ENCODE measurements at regions not wholly inside any gene's neighbourhood (a gene's known extent, or its start where the extent isn't known, plus 50 kb on each side); places are given as distances from the start of the nearest gene placed in this dataset.
A peak's percentile ranks its signal among the peaks of the same experiment; 100 is the strongest.

DNA sequence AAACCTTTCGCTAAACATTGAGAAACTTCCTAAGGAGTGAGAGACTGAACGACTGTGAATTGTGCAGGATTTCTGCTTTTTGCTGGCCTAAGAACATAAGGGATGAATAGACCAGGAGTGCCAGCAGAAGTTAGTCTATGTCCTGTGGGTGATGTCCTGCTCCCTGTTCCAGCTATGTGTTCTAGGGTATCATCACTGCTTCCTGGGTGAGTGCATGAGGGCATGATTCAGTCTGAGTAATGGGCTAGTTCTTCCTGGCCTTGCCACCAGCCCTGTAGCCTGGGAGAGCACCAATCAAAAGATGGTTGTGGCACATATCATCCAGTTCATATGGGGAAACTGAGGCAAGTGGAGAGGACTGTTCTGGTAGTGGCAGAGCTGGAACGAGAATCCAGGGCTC, 153.9 kb upstream of the TPM1 start:
- no peaks in the 10 kb centered on the region for H3K36me3 Mint-ChIP-seq
- ATAC-seq: peak in 1 of 2 donors; percentile 17

DNA sequence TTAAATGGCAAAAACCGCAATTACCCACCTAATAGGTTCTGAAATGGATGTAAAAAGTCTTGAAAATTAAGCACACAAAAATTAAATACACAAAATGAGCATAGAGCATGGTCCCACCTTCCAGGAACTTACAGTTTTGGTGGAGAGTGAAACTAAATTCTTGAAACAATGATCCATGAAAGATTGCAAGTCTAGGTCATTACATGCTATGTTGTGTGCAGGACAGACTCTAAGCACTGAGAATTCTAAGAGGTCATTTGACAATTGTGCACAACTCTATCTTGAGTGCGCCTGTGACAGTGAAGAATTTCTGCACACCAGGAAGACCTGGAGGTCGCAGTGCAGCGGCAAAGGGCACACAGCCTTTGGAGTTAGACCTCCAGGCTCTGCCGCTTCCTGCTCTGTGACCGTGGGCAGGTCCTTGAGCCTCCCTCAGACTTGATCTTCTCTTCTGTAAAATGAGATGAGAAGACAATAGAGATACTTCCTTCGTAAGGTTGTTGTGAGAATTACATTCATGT, 153.3 kb upstream of the TPM1 start:
- Mint-ChIP-seq H3K4me1 (ENCODE audit: low read depth in 2 of 2) (no peaks in the 10 kb centered on the region), H3K27ac (no peak overlapping the region), H3K27me3 (peaks cover 20 to 24% of the 10 kb centered on the region in 2 donors), H3K9me3 (no peaks in the 10 kb centered on the region), H3K36me3 (no peaks in the 10 kb centered on the region), H3K4me3 (no peak overlapping the region)
- ATAC-seq (no peak), DNase-seq (ENCODE audit: low spot score) (no peak)

More for the DNA sequence above, 153.9 kb upstream of the TPM1 start:
- no peaks in the 10 kb centered on the region for H3K4me1 Mint-ChIP-seq (ENCODE audit: low read depth in 2 of 2)
- H3K9me3 Mint-ChIP-seq: no peaks in the 10 kb centered on the region
- peaks cover 17 to 20% of the 10 kb centered on the region in 2 donors for H3K27me3 Mint-ChIP-seq
- H3K4me3 Mint-ChIP-seq: no peak overlapping the region
- H3K27ac Mint-ChIP-seq: no peak overlapping the region
- no peak for DNase-seq (ENCODE audit: low spot score)

DNA sequence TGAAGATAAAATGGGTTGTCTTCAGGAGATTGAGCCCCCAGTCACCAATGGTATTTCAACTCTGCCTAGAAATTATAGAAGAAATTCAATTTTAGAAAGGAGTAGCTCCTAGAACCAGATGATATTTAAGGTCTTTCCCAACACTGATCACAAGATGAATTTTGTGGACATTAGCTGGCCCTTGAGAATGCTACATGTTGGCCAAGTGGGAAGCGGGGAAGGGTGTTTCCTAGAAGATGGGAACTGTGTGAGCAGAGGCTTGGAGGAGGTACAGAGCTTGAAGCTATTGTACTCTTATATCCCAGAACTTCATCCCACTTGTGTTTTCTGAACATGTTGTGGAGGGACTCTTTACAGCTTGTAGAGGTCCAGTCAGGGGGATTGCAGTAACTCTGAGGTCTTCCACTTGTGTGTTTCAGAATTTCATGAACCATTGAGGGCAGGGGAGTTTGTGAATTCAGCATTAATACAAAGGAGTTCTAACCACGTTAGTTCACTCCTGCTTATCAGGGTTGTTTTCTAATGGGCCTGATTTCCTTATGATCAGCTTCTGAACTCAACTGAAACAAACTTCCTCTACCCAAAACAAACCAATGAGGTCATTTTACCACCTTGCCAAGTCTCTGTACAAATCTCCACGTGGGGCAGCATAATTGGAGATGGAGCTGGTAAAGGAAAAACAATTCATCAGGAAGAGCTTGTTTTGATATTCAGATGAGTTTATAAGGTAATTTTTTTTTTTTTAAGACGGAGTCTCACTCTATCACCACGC, 152.6 kb upstream of the TPM1 start:
- peaks cover 17 to 24% of the 10 kb centered on the region in 2 donors for H3K27me3 Mint-ChIP-seq
- H3K4me1 Mint-ChIP-seq (ENCODE audit: low read depth in 2 of 2): no peaks in the 10 kb centered on the region
- no peak for DNase-seq (ENCODE audit: low spot score)
- H3K4me3 Mint-ChIP-seq: no peak overlapping the region
- no peaks in the 10 kb centered on the region for H3K9me3 Mint-ChIP-seq
- H3K27ac Mint-ChIP-seq: no peak overlapping the region
- no peaks in the 10 kb centered on the region for H3K36me3 Mint-ChIP-seq
- ATAC-seq: no peak

DNA sequence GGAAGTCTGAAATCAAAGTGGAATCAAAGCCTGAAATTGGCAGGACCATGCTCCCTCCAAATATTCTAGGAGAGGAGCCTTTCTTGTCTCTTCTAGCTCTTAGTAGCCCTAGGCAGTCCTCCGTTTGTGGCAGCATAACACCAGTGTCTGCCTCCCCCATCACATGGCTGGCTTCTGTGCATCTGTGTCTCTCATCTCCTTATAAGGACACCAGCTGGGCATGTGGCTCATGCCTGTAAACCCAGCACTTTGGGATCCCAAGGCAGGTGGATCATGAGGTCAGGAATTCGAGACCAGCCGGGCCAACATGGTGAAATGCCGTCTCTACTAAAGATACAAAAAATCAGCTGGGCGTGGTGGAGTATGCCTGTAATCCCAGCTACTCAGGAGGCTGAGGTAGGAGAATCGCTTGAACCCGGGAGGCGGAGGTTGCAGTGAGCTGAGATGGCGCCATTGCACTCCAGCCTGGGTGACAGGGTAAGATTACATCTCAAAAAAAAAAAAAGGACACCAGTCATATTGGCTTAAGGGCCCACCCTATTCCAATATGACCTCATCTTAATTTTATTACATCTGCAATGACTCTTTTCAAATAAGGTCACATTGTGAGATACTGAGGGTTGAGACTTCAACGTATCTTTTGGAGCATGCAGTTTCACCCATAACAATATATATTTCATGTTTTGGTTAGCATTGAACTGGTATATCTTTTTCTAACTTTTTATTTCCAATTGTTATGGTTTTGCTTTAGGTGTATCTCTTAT, 148.0 kb upstream of the TPM1 start:
- H3K27ac Mint-ChIP-seq: no peak overlapping the region
- no peaks in the 10 kb centered on the region for H3K36me3 Mint-ChIP-seq
- H3K4me3 Mint-ChIP-seq: no peak overlapping the region
- no peaks in the 10 kb centered on the region for H3K4me1 Mint-ChIP-seq (ENCODE audit: low read depth in 2 of 2)
- ATAC-seq (no peak), DNase-seq (ENCODE audit: low spot score) (no peak)
- peaks cover 12 to 14% of the 10 kb centered on the region in 2 donors for H3K27me3 Mint-ChIP-seq
- no peaks in the 10 kb centered on the region for H3K9me3 Mint-ChIP-seq

- no peak overlapping the region for H3K4me3 Mint-ChIP-seq
- H3K4me1 Mint-ChIP-seq (ENCODE audit: low read depth in 2 of 2): no peaks in the 10 kb centered on the region
- H3K36me3 Mint-ChIP-seq: no peaks in the 10 kb centered on the region
- ATAC-seq: no peak
- H3K27ac Mint-ChIP-seq: no peak overlapping the region
- no peak for DNase-seq (ENCODE audit: low spot score)
- no peaks in the 10 kb centered on the region for H3K9me3 Mint-ChIP-seq
- H3K27me3 Mint-ChIP-seq: peaks cover 12 to 14% of the 10 kb centered on the region in 2 donors
Measured at GRCh38 chr15:62895139-62895866, 147.2 kb upstream of the TPM1 start.

GRCh38 chr15:62895905-62896316, 146.6 kb upstream of the TPM1 start:
- H3K9me3 Mint-ChIP-seq: no peaks in the 10 kb centered on the region
- no peak overlapping the region for H3K27ac Mint-ChIP-seq
- no peak for DNase-seq (ENCODE audit: low spot score)
- no peaks in the 10 kb centered on the region for H3K4me1 Mint-ChIP-seq (ENCODE audit: low read depth in 2 of 2)
- H3K27me3 Mint-ChIP-seq: peaks cover 12 to 14% of the 10 kb centered on the region in 2 donors
- ATAC-seq: no peak
- no peak overlapping the region for H3K4me3 Mint-ChIP-seq
- no peaks in the 10 kb centered on the region for H3K36me3 Mint-ChIP-seq

DNA sequence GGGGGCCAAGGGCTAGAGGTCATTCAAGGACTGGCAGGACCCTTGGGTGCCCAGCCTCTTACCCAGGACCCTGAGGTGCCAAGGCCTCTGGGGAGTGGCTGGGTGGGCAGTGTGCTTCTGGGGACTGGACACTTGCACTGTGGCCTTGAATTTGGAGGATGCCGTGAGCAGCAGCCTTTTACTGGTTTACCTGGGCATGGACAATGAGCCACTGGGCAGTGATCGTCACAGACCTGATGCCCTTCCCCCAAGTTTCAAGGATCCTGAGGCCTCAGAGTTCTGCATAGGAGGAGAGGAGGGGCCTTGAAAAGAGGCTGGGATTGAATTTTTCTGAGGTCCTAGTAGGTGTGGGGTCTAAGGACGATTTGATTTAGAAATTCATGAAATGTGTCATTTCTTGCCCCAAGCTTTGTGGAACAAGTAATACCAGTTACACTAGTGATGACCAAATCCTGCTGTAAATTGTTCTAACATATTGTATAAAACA, 146.1 kb upstream of the TPM1 start:
- no peaks in the 10 kb centered on the region for H3K4me1 Mint-ChIP-seq (ENCODE audit: low read depth in 2 of 2)
- no peak for ATAC-seq

DNA sequence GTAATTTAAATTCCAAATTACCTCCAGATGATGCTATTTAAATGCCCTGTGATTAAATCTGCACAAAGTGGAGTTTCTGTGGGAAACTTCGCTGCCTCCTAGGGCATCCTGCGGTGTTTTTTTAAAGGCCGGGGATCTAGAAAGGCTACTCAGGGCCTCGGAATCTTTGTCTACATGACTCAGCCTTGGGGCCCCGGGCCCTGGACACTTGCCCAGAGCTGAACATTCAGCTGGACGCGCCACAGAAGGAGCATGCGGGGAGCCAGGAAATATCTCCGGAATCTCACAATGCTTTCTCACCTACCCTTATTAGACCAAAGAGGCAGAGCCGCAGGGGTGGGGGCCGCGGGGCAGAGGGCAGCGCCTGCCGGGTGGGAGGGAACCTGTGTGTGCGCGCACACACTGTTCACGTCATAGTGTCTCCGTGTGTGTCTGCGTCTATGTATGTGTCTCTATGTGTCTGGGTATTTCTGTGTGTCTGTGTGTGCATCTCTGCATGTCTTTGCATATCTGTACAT, 145.5 kb upstream of the TPM1 start:
- no peaks in the 10 kb centered on the region for H3K4me1 Mint-ChIP-seq (ENCODE audit: low read depth in 2 of 2)
- H3K4me3 Mint-ChIP-seq: no peak overlapping the region
- no peak overlapping the region for H3K27ac Mint-ChIP-seq
- DNase-seq (ENCODE audit: low spot score) (no peak), ATAC-seq (no peak)
- no peaks in the 10 kb centered on the region for H3K9me3 Mint-ChIP-seq
- peaks cover 12 to 14% of the 10 kb centered on the region in 2 donors for H3K27me3 Mint-ChIP-seq
- H3K36me3 Mint-ChIP-seq: no peaks in the 10 kb centered on the region

More for the DNA sequence above, 146.1 kb upstream of the TPM1 start:
- no peaks in the 10 kb centered on the region for H3K36me3 Mint-ChIP-seq
- H3K27me3 Mint-ChIP-seq: peaks cover 12 to 14% of the 10 kb centered on the region in 2 donors
- no peak for DNase-seq (ENCODE audit: low spot score)
- H3K9me3 Mint-ChIP-seq: no peaks in the 10 kb centered on the region
- H3K27ac Mint-ChIP-seq: no peak overlapping the region
- H3K4me3 Mint-ChIP-seq: no peak overlapping the region

- H3K4me3 Mint-ChIP-seq: no peak overlapping the region
- H3K27ac Mint-ChIP-seq: no peak overlapping the region
- H3K9me3 Mint-ChIP-seq: no peaks in the 10 kb centered on the region
- no peak for DNase-seq (ENCODE audit: low spot score)
- peaks cover 12 to 14% of the 10 kb centered on the region in 2 donors for H3K27me3 Mint-ChIP-seq
- H3K36me3 Mint-ChIP-seq: no peaks in the 10 kb centered on the region
- H3K4me1 Mint-ChIP-seq (ENCODE audit: low read depth in 2 of 2): no peaks in the 10 kb centered on the region
- peak in 1 of 2 donors; percentile 7 for ATAC-seq
Measured at GRCh38 chr15:62897634-62898033, 144.9 kb upstream of the TPM1 start.

DNA sequence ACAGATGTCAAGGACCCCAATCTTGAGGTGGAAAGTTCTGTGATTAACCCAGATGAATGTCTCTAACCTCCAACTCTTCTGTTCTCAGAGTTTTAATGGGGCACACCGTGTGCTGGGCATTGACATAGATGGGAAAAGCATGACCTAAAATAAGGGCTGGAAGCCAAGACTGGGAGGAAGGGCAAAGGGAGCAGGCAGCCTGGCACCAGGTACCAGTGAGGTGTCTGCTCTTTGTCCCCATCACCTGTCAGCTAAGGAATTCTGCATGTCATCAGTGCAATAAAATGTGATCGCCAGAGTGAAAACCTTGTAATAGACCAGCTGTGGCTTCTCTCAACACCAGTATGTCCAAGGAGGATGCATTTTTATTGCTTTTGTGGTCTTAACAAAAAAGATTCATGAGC, 143.5 kb upstream of the TPM1 start:
- no peaks in the 10 kb centered on the region for H3K36me3 Mint-ChIP-seq
- H3K27me3 Mint-ChIP-seq: peaks cover 7 to 9% of the 10 kb centered on the region in 2 donors
- DNase-seq (ENCODE audit: low spot score) (no peak), ATAC-seq (no peak)
- no peaks in the 10 kb centered on the region for H3K9me3 Mint-ChIP-seq
- no peak overlapping the region for H3K27ac Mint-ChIP-seq
- no peak overlapping the region for H3K4me3 Mint-ChIP-seq
- H3K4me1 Mint-ChIP-seq (ENCODE audit: low read depth in 2 of 2): no peaks in the 10 kb centered on the region

DNA sequence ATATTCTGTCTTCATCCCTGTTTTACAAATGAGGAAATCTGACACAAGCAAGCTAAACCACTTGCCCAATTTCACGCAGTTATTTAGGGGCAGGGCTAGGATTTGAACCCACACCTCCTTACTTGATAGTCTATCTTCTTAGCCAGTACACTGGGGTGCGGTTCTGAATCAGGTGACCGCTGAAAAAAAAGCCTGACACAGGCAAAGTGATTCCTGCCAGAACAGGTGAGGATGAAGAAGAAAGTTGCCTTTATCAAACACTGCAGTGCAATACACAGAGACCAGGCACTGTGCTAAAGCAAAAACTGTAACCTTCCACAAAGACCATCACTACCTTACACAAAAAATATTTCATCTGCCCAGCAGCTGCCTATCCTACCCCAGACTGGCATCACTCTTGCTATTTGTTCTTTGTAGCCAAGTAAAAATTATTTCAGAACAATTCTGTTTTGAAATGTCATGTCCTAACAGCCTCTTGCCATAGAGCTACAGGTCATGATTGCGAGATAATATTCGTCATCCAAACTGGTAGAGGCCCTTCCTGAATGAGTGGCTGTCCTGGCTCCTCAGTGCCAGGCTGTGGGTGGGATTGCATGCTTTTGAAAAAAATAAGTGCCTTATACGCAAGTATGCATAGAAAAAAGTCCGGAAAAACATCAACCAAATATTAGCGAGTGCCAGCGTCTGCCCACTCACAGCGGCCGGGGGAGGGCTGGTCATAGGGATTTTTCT, 142.3 kb upstream of the TPM1 start:
- Mint-ChIP-seq H3K4me3 (no peak overlapping the region), H3K9me3 (no peaks in the 10 kb centered on the region), H3K27ac (no peak overlapping the region), H3K4me1 (ENCODE audit: low read depth in 2 of 2) (no peaks in the 10 kb centered on the region), H3K36me3 (no peaks in the 10 kb centered on the region), H3K27me3 (peaks cover 7 to 9% of the 10 kb centered on the region in 2 donors)
- no peak for DNase-seq (ENCODE audit: low spot score)
- ATAC-seq: no peak

- no peaks in the 10 kb centered on the region for H3K36me3 Mint-ChIP-seq
- no peak overlapping the region for H3K27ac Mint-ChIP-seq
- H3K27me3 Mint-ChIP-seq: peaks cover 7 to 9% of the 10 kb centered on the region in 2 donors
- no peak overlapping the region for H3K4me3 Mint-ChIP-seq
- no peaks in the 10 kb centered on the region for H3K9me3 Mint-ChIP-seq
- no peak for ATAC-seq
- no peak for DNase-seq (ENCODE audit: low spot score)
- H3K4me1 Mint-ChIP-seq (ENCODE audit: low read depth in 2 of 2): no peaks in the 10 kb centered on the region
Measured at GRCh38 chr15:62901087-62901486, 141.5 kb upstream of the TPM1 start.

All from natural killer cell treated with Interleukin-12 subunit alpha and Interleukin-12 subunit beta and Interleukin-15 and Interleukin-18, amount 100 ng/mL, for 72 hours (primary cell).